Erythroblast (primary cell): ENCODE measurements at regions not wholly inside any gene's neighbourhood (a gene's known extent, or its start where the extent isn't known, plus 50 kb on each side); places are given as distances from the start of the nearest gene placed in this dataset.

ENCODE experiments used
- GATA1 ChIP-seq: IDR thresholded peaks from 2 replicates; pipeline ENCODE4 v1.6.1; 2011; ENCODE audit warnings: low read depth, mild to moderate bottlenecking, control low read depth, low read length, moderate library complexity
- POLR2A ChIP-seq: IDR thresholded peaks from 2 replicates; pipeline ENCODE4 v1.6.1; 2011; ENCODE audit warnings: mild to moderate bottlenecking, low read length

DNA sequence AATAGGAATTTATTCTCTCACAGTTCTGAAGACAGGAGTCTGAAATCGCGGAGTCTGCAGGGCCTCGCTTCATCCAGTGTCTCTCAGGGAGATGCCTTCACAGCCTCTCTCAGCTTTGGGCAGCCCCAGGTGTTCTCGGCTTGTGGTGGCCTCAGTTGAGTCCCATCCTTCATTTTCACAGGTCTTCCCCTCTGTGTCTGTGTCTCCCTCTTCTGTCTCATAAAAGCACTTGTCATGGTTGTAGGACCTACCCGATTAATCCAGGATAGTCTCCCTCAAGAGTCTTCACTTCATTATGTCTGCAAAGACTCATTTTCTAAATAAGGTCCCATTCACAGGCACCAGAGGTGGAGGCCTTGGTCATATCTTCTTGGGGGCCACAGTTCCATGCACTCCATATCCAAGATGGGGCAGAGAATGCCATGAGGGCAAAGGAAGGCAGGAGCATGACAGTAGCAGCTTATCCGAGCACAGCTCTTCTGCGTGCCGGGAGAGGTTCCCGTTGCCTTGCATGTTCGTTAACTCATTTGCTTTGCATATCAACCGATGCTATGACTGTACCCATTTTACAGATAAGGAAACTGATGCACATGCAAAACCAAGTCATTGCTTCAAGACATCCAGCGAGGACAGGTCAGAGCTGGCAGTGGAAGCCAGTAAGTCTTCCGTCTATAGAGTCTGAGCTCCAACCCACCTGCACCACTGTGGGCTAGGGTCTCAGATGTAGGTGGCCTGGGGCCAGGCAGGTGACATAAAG is 363.8 kb upstream of the SULF2 start:
- TF ChIP-seq POLR2A (no peak), GATA1 (no peak)
